ENCODE measurements at regions not wholly inside any gene's neighbourhood (a gene's known extent, or its start where the extent isn't known, plus 50 kb on each side); places are given as distances from the start of the nearest gene placed in this dataset.

- DNase-seq = no peak
These were observed 127.7 kb downstream of the DHX35 start for GRCh38 chr20:39089797-39090196.

All from nucleus accumbens (tissue), 56 donors.